ENCODE measurements at regions not wholly inside any gene's neighbourhood (a gene's known extent, or its start where the extent isn't known, plus 50 kb on each side); places are given as distances from the start of the nearest gene placed in this dataset.

GRCh38 chr3:117035745-117036144, 326.2 kb downstream of the TUSC7 start:
- intact Hi-C loops (cut with micrococcal nuclease; ENCODE audit: unreplicated experiment) = no loop called here
- Histone ChIP-seq H3K9me2 (ENCODE audit: insufficient read depth) (no peaks in the 10 kb centered on the region), H3K9me3 (ENCODE audit: insufficient read depth, low read depth) (no peaks in the 10 kb centered on the region), H3K4me3 (no peak overlapping the region), H3K4me1 (replicated peaks; ENCODE audit: insufficient read depth) (no peaks in the 10 kb centered on the region), H3K4me2 (no peak overlapping the region), H3K27ac (no peak overlapping the region), H4K20me1 (ENCODE audit: insufficient read depth) (no peaks in the 10 kb centered on the region), H3F3A (ENCODE audit: insufficient read depth, low read depth) (no peaks in the 10 kb centered on the region), H3K27me3 (ENCODE audit: insufficient read depth, low read depth) (no peaks in the 10 kb centered on the region), H2AFZ (no peak overlapping the region), H3K36me3 (ENCODE audit: low read depth) (no peaks in the 10 kb centered on the region), H3K79me2 (ENCODE audit: low read depth) (no peaks in the 10 kb centered on the region)
- TF ChIP-seq EZH2 (IDR thresholded peaks at IDR 0.05; ENCODE audit: low read depth) (no peak), CTCF (conservative IDR thresholded peaks at IDR 0.05) (no peak)
- no TSS peak for BruUV-seq (replicated peaks)
- ChIA-PET CTCF (no interaction called here), POLR2A (ENCODE audit: unreplicated experiment) (no interaction called here)
- no peak for DNase-seq

GRCh38 chr3:117036259-117036799, 326.8 kb downstream of the TUSC7 start:
- Histone ChIP-seq H4K20me1 (ENCODE audit: insufficient read depth) (no peaks in the 10 kb centered on the region), H3K9me3 (ENCODE audit: insufficient read depth, low read depth) (no peaks in the 10 kb centered on the region), H3K27ac (no peak overlapping the region), H3K36me3 (ENCODE audit: low read depth) (no peaks in the 10 kb centered on the region), H2AFZ (no peak overlapping the region), H3K4me1 (replicated peaks; ENCODE audit: insufficient read depth) (no peaks in the 10 kb centered on the region), H3K79me2 (ENCODE audit: low read depth) (no peaks in the 10 kb centered on the region), H3F3A (ENCODE audit: insufficient read depth, low read depth) (no peaks in the 10 kb centered on the region), H3K4me2 (no peak overlapping the region), H3K9me2 (ENCODE audit: insufficient read depth) (no peaks in the 10 kb centered on the region), H3K4me3 (no peak overlapping the region), H3K27me3 (ENCODE audit: insufficient read depth, low read depth) (no peaks in the 10 kb centered on the region)
- POLR2A ChIA-PET (ENCODE audit: unreplicated experiment) = no interaction called here
- intact Hi-C loops (cut with micrococcal nuclease; ENCODE audit: unreplicated experiment) = no loop called here
- DNase-seq = no peak
- CTCF ChIA-PET = no interaction called here
- TF ChIP-seq CTCF (conservative IDR thresholded peaks at IDR 0.05) (no peak), EZH2 (IDR thresholded peaks at IDR 0.05; ENCODE audit: low read depth) (no peak)
- BruUV-seq (replicated peaks) = no TSS peak

GRCh38 chr3:117045143-117045542, 335.6 kb downstream of the TUSC7 start:
- intact Hi-C loops (cut with micrococcal nuclease; ENCODE audit: unreplicated experiment) = no loop called here
- CTCF ChIA-PET = no interaction called here

More at GRCh38 chr3:117045143-117045542, 335.6 kb downstream of the TUSC7 start:
- Histone ChIP-seq H3K27me3 (ENCODE audit: insufficient read depth, low read depth) (no peaks in the 10 kb centered on the region), H3K36me3 (ENCODE audit: low read depth) (no peaks in the 10 kb centered on the region), H3F3A (ENCODE audit: insufficient read depth, low read depth) (no peaks in the 10 kb centered on the region), H4K20me1 (ENCODE audit: insufficient read depth) (no peaks in the 10 kb centered on the region), H3K27ac (no peak overlapping the region), H3K4me1 (replicated peaks; ENCODE audit: insufficient read depth) (no peaks in the 10 kb centered on the region), H3K9me2 (ENCODE audit: insufficient read depth) (no peaks in the 10 kb centered on the region), H3K4me3 (no peak overlapping the region), H3K4me2 (no peak overlapping the region), H2AFZ (no peak overlapping the region), H3K79me2 (ENCODE audit: low read depth) (no peaks in the 10 kb centered on the region), H3K9me3 (ENCODE audit: insufficient read depth, low read depth) (no peaks in the 10 kb centered on the region)
- no TSS peak for BruUV-seq (replicated peaks)
- POLR2A ChIA-PET (ENCODE audit: unreplicated experiment) = no interaction called here
- TF ChIP-seq CTCF (conservative IDR thresholded peaks at IDR 0.05) = no peak
- TF ChIP-seq EZH2 (IDR thresholded peaks at IDR 0.05; ENCODE audit: low read depth) = no peak
- DNase-seq = no peak

Data from PC-9 (cell line).